IMR-90 (cell line): ENCODE measurements at regions not wholly inside any gene's neighbourhood (a gene's known extent, or its start where the extent isn't known, plus 50 kb on each side); places are given as distances from the start of the nearest gene placed in this dataset.

ENCODE experiments used
- ATAC-seq: fragments of 200-7000 bp; cut with Tn5 transposase; 2 replicates; pipeline ENCODE4 v1.9.1; 2020; ENCODE audit warnings: low read depth, mild to moderate bottlenecking, moderate library complexity
- BruUV-seq: library from RNA; stranded (reverse); fragments of 400-500 nt; replicated peaks from 2 replicates; lab custom pipeline; 2021; lab: Mats Ljungman, UMichigan
- CTCF ChIA-PET: fragments of 300-600 bp; formaldehyde crosslinking; extraction: SDS; loops from one replicate; lab custom pipeline; 2021; ENCODE audit warnings: antibody characterized with exemption; lab: Yijun Ruan, JAX
- POLR2A ChIA-PET: fragments of 300-600 bp; sonication (Branson Sonifier 250); formaldehyde crosslinking; loops from one replicate; lab custom pipeline; 2022; ENCODE audit warnings: antibody characterized with exemption; ENCODE audit not compliant: unreplicated experiment; lab: Charles Lee
- DNase-seq: peaks from one replicate; pipeline ENCODE4 v3.0.0; 2013
- H2AFZ ChIP-seq: replicated peaks from 2 replicates; pipeline ENCODE3; 2013; ENCODE audit warnings: low read length, mild to moderate bottlenecking; ENCODE audit not compliant: poor library complexity
- H2AK5ac ChIP-seq: 2 replicates; pipeline ENCODE4 v1.6.1; 2013; ENCODE audit warnings: low read depth, low read length, inconsistent platforms
- H2AK9ac ChIP-seq: replicated peaks from 2 replicates; pipeline ENCODE3; 2013; ENCODE audit warnings: mild to moderate bottlenecking, low read depth, low read length, moderate library complexity; ENCODE audit not compliant: poor library complexity
- H2BK120ac ChIP-seq: 2 replicates; pipeline ENCODE4 v1.6.1; 2013; ENCODE audit warnings: low read depth, low read length, inconsistent platforms
- H2BK15ac ChIP-seq: 3 replicates; pipeline ENCODE4 v1.6.1; 2013; ENCODE audit warnings: low read depth, low read length, inconsistent platforms
- H2BK20ac ChIP-seq: 2 replicates; pipeline ENCODE4 v1.6.1; 2013; ENCODE audit warnings: low read depth, mild to moderate bottlenecking, inconsistent platforms, low read length, moderate library complexity
- H2BK5ac ChIP-seq: 2 replicates; pipeline ENCODE4 v1.6.1; 2013; ENCODE audit warnings: mild to moderate bottlenecking, low read depth, low read length, inconsistent platforms; ENCODE audit not compliant: poor library complexity, severe bottlenecking
- H3K14ac ChIP-seq: replicated peaks from 2 replicates; pipeline ENCODE4 v1.6.1; 2013; ENCODE audit warnings: low read depth, low read length, inconsistent platforms
- H3K18ac ChIP-seq: 2 replicates; pipeline ENCODE4 v1.6.1; 2013; ENCODE audit warnings: low read depth, low read length, control low read depth
- H3K23ac ChIP-seq: 2 replicates; pipeline ENCODE4 v1.6.1; 2013; ENCODE audit warnings: low read depth, low read length, inconsistent platforms
- H3K27ac ChIP-seq: 2 replicates; pipeline ENCODE4 v1.5.1; 2013; ENCODE audit warnings: mild to moderate bottlenecking, control low read depth, low read length; ENCODE audit not compliant: insufficient read depth
- H3K27me3 ChIP-seq: 2 replicates; pipeline ENCODE4 v1.6.1; 2013; ENCODE audit warnings: low read length; ENCODE audit not compliant: control insufficient read depth, insufficient read depth
- H3K36me3 ChIP-seq: 2 replicates; pipeline ENCODE4 v1.6.1; 2013; ENCODE audit warnings: low read length, mixed read lengths; ENCODE audit not compliant: control insufficient read depth, insufficient read depth
- H3K4ac ChIP-seq: 2 replicates; pipeline ENCODE4 v1.6.1; 2013; ENCODE audit warnings: low read depth, low read length, inconsistent platforms
- H3K4me1 ChIP-seq: 2 replicates; pipeline ENCODE4 v1.6.1; 2013; ENCODE audit warnings: low read length, mixed read lengths; ENCODE audit not compliant: control insufficient read depth, insufficient read depth
- H3K4me2 ChIP-seq: 2 replicates; pipeline ENCODE4 v1.6.1; 2013; ENCODE audit warnings: low read depth, mild to moderate bottlenecking, control low read depth, low read length, moderate library complexity
- H3K4me3 ChIP-seq: 2 replicates; pipeline ENCODE4 v1.5.1; 2013; ENCODE audit warnings: low read depth, mild to moderate bottlenecking, control low read depth, low read length, moderate library complexity; ENCODE audit not compliant: insufficient read depth
- H3K56ac ChIP-seq: 2 replicates; pipeline ENCODE4 v1.6.1; 2013; ENCODE audit warnings: low read length, inconsistent platforms; ENCODE audit not compliant: insufficient read depth; ENCODE audit errors: extremely low read depth
- H3K79me1 ChIP-seq, 2 experiments: 2 replicates each; pipeline ENCODE4 v1.6.1; 2013; ENCODE audit warnings: low read length in 2 of 2, inconsistent platforms in 1 of 2, low read depth in 1 of 2
- H3K9ac ChIP-seq: 2 replicates; pipeline ENCODE4 v1.6.1; 2013; ENCODE audit warnings: low read depth, low read length, control low read depth
- H3K9me1 ChIP-seq: 2 replicates; pipeline ENCODE4 v1.6.1; 2013; ENCODE audit warnings: low read length, inconsistent platforms; ENCODE audit not compliant: insufficient read depth
- H3K9me3 ChIP-seq: 2 replicates; pipeline ENCODE4 v1.6.1; 2013; ENCODE audit warnings: low read length; ENCODE audit not compliant: control insufficient read depth, insufficient read depth
- H4K20me1 ChIP-seq: 2 replicates; pipeline ENCODE4 v1.6.1; 2013; ENCODE audit warnings: low read length, inconsistent platforms; ENCODE audit not compliant: insufficient read depth
- H4K5ac ChIP-seq: 2 replicates; pipeline ENCODE4 v1.6.1; 2013; ENCODE audit warnings: mild to moderate bottlenecking, low read depth, low read length, control low read depth
- H4K8ac ChIP-seq, 2 experiments: 2 replicates each; pipeline ENCODE4 v1.6.1; 2013; ENCODE audit warnings: low read depth in 2 of 2, low read length in 2 of 2, control low read depth in 1 of 2, inconsistent platforms in 1 of 2
- H4K91ac ChIP-seq: 2 replicates; pipeline ENCODE4 v1.6.1; 2013; ENCODE audit warnings: low read depth, low read length, inconsistent platforms; ENCODE audit not compliant: insufficient read depth
- BHLHE40 ChIP-seq: fragments of 150-350 bp; IDR thresholded peaks from 2 replicates; pipeline ENCODE4 v1.6.1; 2016; ENCODE audit warnings: mild to moderate bottlenecking, low read depth, low read length
- CEBPB ChIP-seq: IDR thresholded peaks from 2 replicates; pipeline ENCODE4 v1.6.1; 2012; ENCODE audit warnings: low read depth, low read length, improper control_type of control experiment
- CHD1 ChIP-seq: IDR thresholded peaks from 2 replicates; pipeline ENCODE4 v1.6.1; 2012; ENCODE audit warnings: low read depth, low read length, improper control_type of control experiment
- ELK1 ChIP-seq: fragments of 150-350 bp; IDR thresholded peaks from 2 replicates; pipeline ENCODE4 v1.6.1; 2016; ENCODE audit warnings: low read depth, mild to moderate bottlenecking, low read length, moderate library complexity, borderline replicate concordance
- FOS ChIP-seq: fragments of 150-350 bp; IDR thresholded peaks from 2 replicates; pipeline ENCODE4 v1.6.1; 2016; ENCODE audit warnings: low read depth, low read length
- MAFK ChIP-seq: IDR thresholded peaks from 2 replicates; pipeline ENCODE4 v1.6.1; 2012; ENCODE audit warnings: low read depth, low read length, improper control_type of control experiment
- MAZ ChIP-seq: IDR thresholded peaks from 2 replicates; pipeline ENCODE4 v1.6.1; 2012; ENCODE audit warnings: low read depth, mild to moderate bottlenecking, low read length, improper control_type of control experiment, moderate library complexity, borderline replicate concordance
- MXI1 ChIP-seq: IDR thresholded peaks from 2 replicates; pipeline ENCODE4 v1.6.1; 2012; ENCODE audit warnings: low read depth, mild to moderate bottlenecking, low read length, moderate library complexity, borderline replicate concordance
- NFE2L2 ChIP-seq: fragments of 150-350 bp; IDR thresholded peaks from 2 replicates; pipeline ENCODE4 v1.6.1; 2016; ENCODE audit warnings: low read depth, mild to moderate bottlenecking, low read length
- POLR2A ChIP-seq: IDR thresholded peaks from 2 replicates; pipeline ENCODE4 v1.6.1; 2012; ENCODE audit warnings: mild to moderate bottlenecking, low read depth, low read length
- RAD21 ChIP-seq: IDR thresholded peaks from 2 replicates; pipeline ENCODE4 v1.6.1; 2012; ENCODE audit warnings: low read length, improper control_type of control experiment
- RCOR1 ChIP-seq: IDR thresholded peaks from 2 replicates; pipeline ENCODE4 v1.6.1; 2012; ENCODE audit warnings: mild to moderate bottlenecking, low read length, improper control_type of control experiment; ENCODE audit not compliant: insufficient replicate concordance
- RFX5 ChIP-seq: IDR thresholded peaks from 2 replicates; pipeline ENCODE4 v1.8.0; 2012; ENCODE audit warnings: low read depth, mild to moderate bottlenecking, low read length, moderate library complexity
- SMC3 ChIP-seq: fragments of 150-350 bp; IDR thresholded peaks from 2 replicates; pipeline ENCODE4 v1.6.1; 2016; ENCODE audit warnings: low read depth, mild to moderate bottlenecking, antibody characterized with exemption, low read length, moderate library complexity
- USF2 ChIP-seq: fragments of 150-350 bp; IDR thresholded peaks from 2 replicates; pipeline ENCODE4 v1.6.1; 2017; ENCODE audit warnings: mild to moderate bottlenecking, antibody characterized with exemption, low read length, low read depth
- WGBS, 2 experiments: methylation state at CpG; one replicate each; pipeline versions ENCODE4 v1.1.5 to v1.1.7; 2013; ENCODE audit warnings: missing lambda C conversion rate in 2 of 2; ENCODE audit not compliant: insufficient read length in 1 of 2; ENCODE audit errors: extremely low coverage in 2 of 2; 5-methylcytosine and 5-hydroxymethylcytosine counted together
- dilution Hi-C: fragments of 300-500 bp; cut with HindIII; formaldehyde crosslinking; loops from one replicate; pipeline ENCODE4 v1.14.3; 2018; ENCODE audit warnings: low sequenced_read_pairs; ENCODE audit not compliant: unreplicated experiment
- in situ Hi-C: fragments of 300-500 bp; cut with MboI; formaldehyde crosslinking; loops from 3 replicates; pipeline ENCODE4 v1.14.3; 2019; ENCODE audit warnings: low sequenced_read_pairs, inconsistent platforms, mixed read lengths
- intact Hi-C: fragments of 100-400 bp; cut with micrococcal nuclease; formaldehyde crosslinking; loops from 2 replicates; pipeline ENCODE4 v1.10.0; 2022
- TF ChIP-seq, protein P1 (sequence below): conservative IDR thresholded peaks from 2 replicates; pipeline ENCODE4 v1.5.1; 2012; ENCODE audit warnings: mild to moderate bottlenecking, low read depth, low read length, improper control_type of control experiment

GRCh38 chr7:81648716-81649115 is 121.1 kb downstream of the HGF start:
- Histone ChIP-seq H4K8ac (peak overlapping the region in 1 of 2 experiments; percentile 61; a peak in 1 of 4 replicates), H3K27ac (no peak overlapping the region), H3K4me3 (no peak overlapping the region), H3K9ac (no peak overlapping the region), H3K4ac (no peak overlapping the region), H2BK120ac (peak overlapping the region; percentile 34; the same call in 1 of the 2 replicates), H2AK9ac (no peak overlapping the region), H4K20me1 (no peaks in the 10 kb centered on the region), H3K18ac (peak overlapping the region; percentile 57; the same call in 1 of the 2 replicates), H3K27me3 (no peaks in the 10 kb centered on the region), H3K4me2 (no peak overlapping the region; the same call in 1 of the 2 replicates), H4K5ac (no peak overlapping the region), H3K36me3 (0 out of 2 replicates have a peak, but pooled peaks cover 2% of the 10 kb centered on the region), H3K4me1 (peaks cover 2% of the 10 kb centered on the region; the same call in 1 of the 2 replicates), H3K9me1 (0 out of 2 replicates have a peak, but pooled peaks cover 3% of the 10 kb centered on the region), H2BK5ac (peak overlapping the region; percentile 17), H2BK15ac (no peak overlapping the region), H2BK20ac (no peak overlapping the region), H3K14ac (0 out of 2 replicates have a peak overlapping the region, but pooled peaks have one; percentile 63), H3K56ac (no peak overlapping the region), H4K91ac (no peak overlapping the region), H3K9me3 (peaks cover 15% of the 10 kb centered on the region), H2AFZ (no peak overlapping the region), H2AK5ac (no peak overlapping the region), H3K23ac (0 out of 2 replicates have a peak overlapping the region, but pooled peaks have one; percentile 48), H3K79me1 (no peaks in the 10 kb centered on the region)
- DNase-seq (peak; percentile 42), ATAC-seq (no peak)
- dilution Hi-C loops (no loop called here), intact Hi-C loops (no loop called here), in situ Hi-C loops (no loop called here)
- TF ChIP-seq NFE2L2 (no peak), BHLHE40 (no peak), SMC3 (no peak), MXI1 (no peak), CEBPB (no peak), RAD21 (no peak), CHD1 (no peak), MAZ (no peak), USF2 (no peak), ELK1 (no peak), POLR2A (no peak), FOS (no peak), RCOR1 (no peak), RFX5 (no peak), MAFK (no peak)
- TF ChIP-seq, protein P1, sequence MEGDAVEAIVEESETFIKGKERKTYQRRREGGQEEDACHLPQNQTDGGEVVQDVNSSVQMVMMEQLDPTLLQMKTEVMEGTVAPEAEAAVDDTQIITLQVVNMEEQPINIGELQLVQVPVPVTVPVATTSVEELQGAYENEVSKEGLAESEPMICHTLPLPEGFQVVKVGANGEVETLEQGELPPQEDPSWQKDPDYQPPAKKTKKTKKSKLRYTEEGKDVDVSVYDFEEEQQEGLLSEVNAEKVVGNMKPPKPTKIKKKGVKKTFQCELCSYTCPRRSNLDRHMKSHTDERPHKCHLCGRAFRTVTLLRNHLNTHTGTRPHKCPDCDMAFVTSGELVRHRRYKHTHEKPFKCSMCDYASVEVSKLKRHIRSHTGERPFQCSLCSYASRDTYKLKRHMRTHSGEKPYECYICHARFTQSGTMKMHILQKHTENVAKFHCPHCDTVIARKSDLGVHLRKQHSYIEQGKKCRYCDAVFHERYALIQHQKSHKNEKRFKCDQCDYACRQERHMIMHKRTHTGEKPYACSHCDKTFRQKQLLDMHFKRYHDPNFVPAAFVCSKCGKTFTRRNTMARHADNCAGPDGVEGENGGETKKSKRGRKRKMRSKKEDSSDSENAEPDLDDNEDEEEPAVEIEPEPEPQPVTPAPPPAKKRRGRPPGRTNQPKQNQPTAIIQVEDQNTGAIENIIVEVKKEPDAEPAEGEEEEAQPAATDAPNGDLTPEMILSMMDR, result no peak
- ChIA-PET POLR2A (no interaction called here), CTCF (no interaction called here)
- BruUV-seq, result no TSS peak
- no CpG with 5 or more reads among the region's 1 CpG for WGBS, 2 experiments
